ENCODE measurements at regions not wholly inside any gene's neighbourhood (a gene's known extent, or its start where the extent isn't known, plus 50 kb on each side); places are given as distances from the start of the nearest gene placed in this dataset.

DNA sequence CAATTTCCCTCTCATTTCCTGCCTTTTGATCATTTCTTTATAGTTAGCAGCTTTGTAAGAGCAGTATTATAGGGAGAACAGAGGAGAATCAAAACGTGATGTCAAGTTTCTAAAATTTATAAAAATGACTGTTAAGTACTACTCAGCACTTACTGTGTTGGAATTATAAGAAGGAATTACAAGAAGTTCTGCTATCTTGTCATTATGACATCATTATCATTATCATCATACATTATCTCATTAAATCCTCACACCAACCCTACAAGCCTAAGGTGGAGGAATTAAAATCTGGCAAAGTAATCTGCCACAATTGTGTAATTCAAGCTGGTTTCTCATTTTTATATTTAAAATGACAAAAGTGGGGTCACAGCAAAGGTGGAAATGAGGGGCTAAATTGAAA lies 316.2 kb upstream of the CD180 start:
- TF ChIP-seq, protein P1, sequence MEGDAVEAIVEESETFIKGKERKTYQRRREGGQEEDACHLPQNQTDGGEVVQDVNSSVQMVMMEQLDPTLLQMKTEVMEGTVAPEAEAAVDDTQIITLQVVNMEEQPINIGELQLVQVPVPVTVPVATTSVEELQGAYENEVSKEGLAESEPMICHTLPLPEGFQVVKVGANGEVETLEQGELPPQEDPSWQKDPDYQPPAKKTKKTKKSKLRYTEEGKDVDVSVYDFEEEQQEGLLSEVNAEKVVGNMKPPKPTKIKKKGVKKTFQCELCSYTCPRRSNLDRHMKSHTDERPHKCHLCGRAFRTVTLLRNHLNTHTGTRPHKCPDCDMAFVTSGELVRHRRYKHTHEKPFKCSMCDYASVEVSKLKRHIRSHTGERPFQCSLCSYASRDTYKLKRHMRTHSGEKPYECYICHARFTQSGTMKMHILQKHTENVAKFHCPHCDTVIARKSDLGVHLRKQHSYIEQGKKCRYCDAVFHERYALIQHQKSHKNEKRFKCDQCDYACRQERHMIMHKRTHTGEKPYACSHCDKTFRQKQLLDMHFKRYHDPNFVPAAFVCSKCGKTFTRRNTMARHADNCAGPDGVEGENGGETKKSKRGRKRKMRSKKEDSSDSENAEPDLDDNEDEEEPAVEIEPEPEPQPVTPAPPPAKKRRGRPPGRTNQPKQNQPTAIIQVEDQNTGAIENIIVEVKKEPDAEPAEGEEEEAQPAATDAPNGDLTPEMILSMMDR (IDR thresholded peaks at IDR 0.05 in 2 of 3, conservative IDR thresholded peaks at IDR 0.05 in 1 of 3; ENCODE audit: borderline replicate concordance in 1 of 3, insufficient read depth in 1 of 3, low read depth in 2 of 3, low read length in 2 of 3): no peak
- no peak for TF ChIP-seq POLR2AphosphoS5 (IDR thresholded peaks at IDR 0.05; ENCODE audit: low read depth, low read length)
- no peak for TF ChIP-seq YY1 (IDR thresholded peaks at IDR 0.05; ENCODE audit: extremely low read depth, insufficient replicate concordance, low read depth, low read length)
- no peak for TF ChIP-seq SRF (IDR thresholded peaks at IDR 0.05; ENCODE audit: low read depth)
- no peak for TF ChIP-seq POLR2A (IDR thresholded peaks at IDR 0.05; ENCODE audit: borderline replicate concordance, extremely low read depth, insufficient read depth, insufficient read length)
